ENCODE measurements at regions not wholly inside any gene's neighbourhood (a gene's known extent, or its start where the extent isn't known, plus 50 kb on each side); places are given as distances from the start of the nearest gene placed in this dataset.
"Not testable (repeated sequence)": the region's sequence is repeated elsewhere in the genome, so short reads cannot be mapped to it uniquely, and the experiment has no call there.

DNA sequence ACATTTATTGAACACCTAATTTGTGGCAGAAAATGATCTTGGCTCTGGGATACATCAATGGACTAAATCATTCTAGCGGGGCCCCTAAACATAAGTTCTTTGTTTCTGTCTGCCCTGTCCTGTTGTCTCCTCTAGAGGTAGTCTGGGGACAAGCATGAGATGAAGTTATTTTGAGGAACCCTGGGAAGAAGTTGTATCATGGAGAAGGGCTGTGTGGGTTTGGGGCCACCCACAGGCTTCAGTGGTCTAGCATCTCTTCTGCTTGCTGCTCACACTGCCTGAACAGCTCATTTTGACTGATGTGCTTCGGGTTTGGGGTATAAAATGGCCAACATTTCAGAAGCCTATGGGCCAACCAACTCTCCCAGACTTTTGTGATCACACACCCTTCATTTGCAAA, 50.3 kb upstream of the OSBPL11 start:
- no peak for DNase-seq

DNA sequence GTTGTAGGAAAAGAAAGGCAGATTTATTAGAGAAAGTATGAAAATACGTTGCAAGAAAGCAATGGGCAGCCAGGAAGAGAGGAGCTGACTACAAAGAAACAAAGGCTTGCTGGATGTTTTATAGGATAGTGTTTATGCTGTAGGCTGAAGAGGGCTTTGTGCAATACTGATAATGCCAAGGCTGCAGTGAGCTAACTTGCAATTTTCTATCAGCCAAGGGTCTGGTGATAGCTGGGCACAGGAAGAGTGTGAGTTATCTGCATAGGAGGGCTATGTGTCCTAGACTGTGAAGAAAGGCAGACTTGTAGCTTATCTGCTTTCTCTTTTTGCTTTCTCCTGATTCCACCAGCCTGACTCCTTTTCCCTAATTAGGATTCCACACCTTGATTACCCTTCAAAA, 51.3 kb upstream of the OSBPL11 start:
- DNase-seq, result no peak

DNA sequence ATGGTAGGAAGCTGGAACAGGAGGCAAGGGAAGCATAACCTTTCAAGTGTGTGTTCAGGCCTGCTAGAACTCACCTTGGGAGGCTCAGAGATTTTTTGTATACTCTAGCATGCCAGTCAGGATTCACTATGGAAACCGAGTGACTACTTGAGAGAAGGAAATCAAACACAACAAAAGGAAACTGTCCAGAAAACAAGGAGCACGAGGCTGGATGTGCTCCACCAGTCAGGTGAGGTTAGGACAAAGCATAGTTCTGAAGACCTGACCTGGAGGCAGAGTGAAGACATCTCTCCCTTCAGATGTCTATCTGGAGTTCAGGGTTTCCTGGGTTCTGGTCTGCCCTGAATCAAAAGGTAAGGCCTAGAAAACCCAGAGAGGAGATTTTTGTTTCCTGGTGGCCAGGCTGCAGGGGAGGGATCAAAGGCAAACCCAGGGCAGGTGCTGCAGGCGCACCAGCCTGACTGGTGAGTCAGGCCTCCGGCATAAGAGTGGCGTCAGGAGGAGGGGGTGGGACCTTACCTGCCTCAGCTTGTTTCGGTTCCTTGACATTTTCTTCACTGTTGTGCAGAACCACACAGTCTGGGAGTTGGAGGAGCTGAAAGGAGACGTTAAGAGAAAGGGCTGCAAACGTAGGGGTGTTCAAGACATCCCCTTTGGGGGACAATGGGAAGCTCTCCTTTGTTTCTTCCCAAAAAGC, 52.2 kb upstream of the OSBPL11 start:
- no peak for DNase-seq

DNA sequence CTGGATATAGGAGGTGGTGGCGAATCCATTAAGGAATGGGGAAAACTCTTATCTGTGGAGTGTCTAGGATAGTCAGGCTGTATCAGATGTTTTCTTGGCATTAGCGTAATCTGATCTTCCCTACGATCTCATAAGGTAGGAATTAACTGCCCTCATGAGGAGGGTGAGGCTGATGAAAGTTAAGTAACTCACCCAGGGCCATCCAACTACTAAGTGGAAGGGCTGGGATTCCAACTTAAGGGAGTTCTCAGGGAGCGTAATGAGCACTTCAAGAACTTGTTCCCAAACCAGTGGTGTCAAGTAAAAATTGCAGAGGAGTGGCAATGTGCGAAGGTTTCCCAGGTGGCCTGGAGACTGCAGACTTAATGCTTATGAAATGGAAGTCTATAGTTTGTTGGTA, 55.9 kb upstream of the OSBPL11 start:
- no peak for DNase-seq

DNA sequence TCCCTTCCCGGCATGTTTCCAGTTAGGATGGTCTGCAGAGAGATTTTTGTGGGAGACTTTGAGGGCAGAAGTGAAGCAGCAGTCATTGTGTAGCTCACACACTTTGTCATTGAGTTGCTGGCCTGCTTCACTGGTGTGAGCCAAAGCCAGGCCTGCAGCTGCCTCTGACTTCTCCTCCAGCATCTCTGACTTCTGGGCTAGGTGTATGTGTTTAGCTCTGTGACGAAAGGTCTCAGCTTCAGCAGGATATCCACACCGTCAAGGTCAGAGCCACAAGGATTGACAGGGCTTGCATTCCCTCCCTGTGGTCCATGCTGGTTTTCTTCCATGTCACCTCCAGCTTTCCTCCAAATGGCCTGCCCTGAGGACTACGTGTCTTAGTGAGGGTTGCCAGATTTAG, 57.1 kb upstream of the OSBPL11 start:
- no peak for DNase-seq

DNA sequence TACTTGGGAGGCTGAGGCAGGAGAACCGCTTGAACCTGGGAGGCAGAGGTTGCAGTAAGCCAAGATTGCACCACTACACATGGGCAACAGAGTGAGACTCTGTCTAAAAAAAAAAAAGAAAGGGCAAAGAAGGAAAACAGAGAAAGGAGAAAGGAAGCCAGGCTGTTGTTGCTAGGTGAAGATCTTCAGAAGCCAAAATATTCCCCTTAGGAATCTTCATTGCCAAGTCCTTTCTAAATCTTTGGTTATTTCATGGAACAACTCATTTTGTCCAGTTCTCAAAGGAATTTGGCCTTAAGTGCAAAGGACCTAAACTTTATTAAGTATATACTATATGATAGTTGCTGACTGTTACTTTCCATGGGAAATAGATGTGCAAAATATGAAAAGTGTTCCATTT, 59.2 kb upstream of the OSBPL11 start:
- no peak for DNase-seq

DNA sequence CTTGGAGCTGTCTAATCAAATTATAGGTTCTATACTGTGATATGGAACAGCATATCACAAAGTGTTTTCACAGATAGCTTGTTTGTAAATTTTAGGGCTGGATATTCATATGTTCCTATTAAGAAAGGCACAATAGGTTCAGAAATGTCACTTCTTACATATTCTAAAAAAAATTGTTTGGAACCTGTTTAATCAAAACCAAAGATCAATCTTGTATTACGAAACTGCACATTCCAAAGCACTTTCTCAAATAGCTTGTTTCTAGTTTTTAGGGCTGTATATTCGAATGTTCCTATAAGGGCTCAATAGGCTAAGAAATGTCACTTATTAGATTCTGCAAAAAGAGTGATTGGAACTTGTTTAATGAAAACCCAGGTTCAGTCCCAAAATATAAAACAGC, 67.4 kb upstream of the OSBPL11 start:
- no peak for DNase-seq

DNA sequence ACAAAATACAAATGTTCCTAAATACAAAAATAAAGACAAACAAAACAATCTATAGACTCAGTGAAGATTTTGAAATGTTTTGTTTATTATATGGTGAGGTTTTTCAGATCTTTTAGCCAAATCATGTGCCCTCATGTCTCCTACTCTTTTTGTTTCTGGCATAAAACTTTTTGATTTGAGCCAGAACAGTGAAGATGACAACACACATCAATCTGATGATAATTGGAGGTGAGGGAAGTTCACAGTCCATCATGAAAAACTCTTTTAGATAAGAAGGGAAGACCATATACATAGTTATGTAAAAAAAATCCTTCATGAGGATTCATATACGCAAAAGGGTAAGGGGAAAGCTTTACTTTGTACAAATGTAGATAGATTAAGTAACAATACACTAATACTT, 75.1 kb upstream of the OSBPL11 start:
- no peak for DNase-seq

DNA sequence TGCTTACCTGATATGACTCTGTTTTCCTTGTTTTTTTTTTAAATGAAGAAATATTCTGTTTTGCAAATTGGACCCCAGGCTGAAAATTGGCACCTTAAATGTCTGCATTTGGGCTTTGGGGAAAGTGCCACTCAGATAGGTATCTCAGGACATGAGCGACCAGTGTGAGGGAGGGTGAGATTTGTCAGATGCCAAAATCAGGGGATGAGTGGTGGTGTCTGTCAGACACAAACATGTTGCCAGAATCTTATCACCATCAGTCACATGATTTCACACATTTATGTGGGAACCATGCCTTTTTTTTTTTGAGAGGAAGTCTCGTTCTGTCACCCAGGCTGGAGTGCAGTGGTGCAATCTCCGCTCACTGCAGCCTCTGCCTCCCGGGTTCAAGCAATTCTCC, 75.6 kb upstream of the OSBPL11 start:
- DNase-seq, result no peak

DNA sequence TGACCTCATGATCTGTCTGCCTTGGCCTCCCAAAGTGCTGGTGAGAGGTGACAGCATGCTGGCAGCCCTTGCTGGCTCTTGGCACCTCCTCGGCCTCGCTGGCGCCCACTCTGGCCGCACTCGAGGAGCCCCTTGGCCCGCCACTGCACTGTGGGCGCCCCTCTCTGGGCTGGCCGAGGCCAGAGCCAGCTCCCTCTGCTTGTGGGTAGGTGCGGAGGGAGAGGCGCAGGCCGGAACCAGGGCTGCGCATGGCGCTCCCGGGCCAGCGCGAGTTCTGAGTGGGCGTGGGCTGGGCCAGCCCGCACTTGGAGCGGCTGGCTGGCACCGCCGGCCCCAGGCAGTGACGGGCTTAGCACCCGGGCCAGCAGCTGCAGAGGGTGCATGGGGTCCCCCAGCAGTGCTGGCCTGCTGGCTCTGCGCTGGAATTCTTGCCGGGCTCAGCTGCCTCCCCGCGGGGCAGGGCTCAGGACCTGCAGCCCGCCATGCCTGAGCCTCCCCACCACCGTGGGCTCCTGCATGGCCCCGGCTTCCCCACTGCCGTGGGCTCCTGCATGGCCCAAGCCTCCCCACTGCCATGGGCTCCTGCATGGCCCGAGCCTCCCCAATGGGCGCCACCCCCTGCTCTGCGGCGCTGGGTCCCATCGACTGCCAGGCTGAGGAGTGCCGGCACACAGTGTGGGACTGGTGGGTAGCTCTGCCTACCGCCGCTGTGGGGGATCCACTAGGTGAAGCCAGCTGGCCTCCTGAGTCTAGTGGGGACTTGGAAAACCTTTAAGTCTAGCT, 76.4 kb upstream of the OSBPL11 start:
- no peak for DNase-seq

DNA sequence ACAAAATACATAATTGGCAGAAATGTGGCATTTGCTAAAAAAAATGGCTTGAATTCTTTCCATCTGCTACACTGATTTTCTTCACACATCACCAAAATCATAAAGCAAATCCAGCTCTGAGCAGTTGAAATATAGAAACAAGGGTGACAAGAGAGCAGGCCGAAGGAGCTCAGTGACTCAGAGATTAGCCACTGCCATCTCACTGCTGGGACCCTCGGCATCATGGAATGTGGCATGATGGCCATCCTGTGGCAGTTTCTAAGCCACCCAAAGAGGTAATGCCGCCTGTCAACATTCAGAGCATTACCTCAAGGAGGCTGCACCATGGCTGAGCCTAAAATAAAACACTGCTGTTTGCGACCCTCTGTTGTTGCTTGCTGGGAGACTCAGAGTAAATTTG, 80.5 kb upstream of the OSBPL11 start:
- DNase-seq, result no peak

DNA sequence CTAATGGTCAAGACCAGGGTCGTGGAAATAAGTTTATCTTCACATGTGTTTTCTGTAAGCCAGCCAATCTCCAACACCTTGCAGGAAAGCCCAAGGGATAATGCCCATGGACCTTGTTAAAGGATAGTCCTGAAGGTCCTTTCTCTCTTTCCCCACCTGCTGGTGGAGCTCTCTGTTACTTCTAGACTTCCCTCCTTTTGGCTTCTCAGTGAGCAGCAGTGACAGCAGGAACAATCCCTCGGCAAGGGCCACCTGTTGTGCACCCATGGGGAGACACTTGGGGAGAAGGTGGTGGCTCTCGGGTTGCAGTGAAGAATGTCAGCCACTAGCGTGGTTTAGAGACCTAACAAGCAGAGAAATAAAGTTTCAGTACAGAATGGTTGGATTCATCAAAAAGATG, 84.0 kb upstream of the OSBPL11 start:
- no peak for DNase-seq

DNA sequence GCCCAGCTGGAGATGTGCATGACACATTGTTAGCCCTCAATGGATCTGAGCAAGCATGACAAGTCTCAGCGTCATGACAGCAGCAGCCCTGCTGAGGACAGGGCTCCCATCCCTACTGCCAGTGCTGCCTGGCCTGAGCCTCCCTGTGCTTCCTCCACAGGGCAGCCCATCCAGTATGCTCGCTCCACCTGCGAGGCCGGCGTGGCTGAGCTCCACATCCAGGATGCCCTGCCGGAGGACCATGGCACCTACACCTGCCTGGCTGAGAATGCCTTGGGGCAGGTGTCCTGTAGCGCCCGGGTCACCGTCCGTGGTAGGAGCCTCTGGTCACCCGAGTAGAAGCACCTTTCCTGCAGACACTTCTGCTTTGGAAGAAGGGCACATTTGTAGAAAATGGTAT, 85.8 kb upstream of the OSBPL11 start:
- DNase-seq, result no peak

DNA sequence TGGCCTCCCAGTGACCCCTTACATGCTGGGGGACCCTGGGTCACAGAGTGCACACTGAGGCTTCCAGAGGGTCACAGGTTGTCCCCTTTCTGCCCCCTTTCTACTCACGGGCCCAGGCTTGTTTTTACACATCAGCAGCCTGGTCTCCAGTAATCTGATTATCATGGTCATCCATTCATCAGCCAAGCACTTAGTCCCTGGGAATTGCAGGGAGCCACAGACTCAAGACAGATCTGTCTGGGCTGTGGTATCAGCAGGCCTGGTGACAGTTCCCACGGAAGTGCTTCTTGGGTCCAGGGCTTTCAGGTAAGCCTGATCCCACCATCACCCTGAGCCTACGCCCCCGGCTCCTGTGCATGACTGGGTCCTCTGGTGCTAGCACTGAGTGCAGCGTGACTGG, 86.6 kb upstream of the OSBPL11 start:
- DNase-seq, result not testable (repeated sequence)

DNA sequence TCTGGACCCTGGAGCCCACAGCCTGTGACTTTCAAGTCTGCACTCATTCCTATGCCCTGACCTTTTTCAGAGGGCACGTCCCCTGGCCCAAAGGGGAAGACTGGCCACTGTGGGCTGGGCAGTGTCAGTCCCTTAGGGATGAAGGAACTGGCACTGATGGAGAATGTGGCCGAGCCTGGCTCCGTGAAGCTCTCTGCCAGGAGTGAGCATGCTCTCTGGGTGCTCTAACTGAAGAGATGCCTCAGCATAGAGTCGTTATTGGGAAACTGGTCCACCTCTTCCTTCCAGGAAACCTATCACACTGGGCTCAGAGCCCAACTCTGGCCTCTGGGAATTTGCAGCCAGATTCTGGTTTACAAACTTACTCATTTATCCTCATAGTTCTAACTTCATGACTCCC, 87.3 kb upstream of the OSBPL11 start:
- not testable (repeated sequence) for DNase-seq

DNA sequence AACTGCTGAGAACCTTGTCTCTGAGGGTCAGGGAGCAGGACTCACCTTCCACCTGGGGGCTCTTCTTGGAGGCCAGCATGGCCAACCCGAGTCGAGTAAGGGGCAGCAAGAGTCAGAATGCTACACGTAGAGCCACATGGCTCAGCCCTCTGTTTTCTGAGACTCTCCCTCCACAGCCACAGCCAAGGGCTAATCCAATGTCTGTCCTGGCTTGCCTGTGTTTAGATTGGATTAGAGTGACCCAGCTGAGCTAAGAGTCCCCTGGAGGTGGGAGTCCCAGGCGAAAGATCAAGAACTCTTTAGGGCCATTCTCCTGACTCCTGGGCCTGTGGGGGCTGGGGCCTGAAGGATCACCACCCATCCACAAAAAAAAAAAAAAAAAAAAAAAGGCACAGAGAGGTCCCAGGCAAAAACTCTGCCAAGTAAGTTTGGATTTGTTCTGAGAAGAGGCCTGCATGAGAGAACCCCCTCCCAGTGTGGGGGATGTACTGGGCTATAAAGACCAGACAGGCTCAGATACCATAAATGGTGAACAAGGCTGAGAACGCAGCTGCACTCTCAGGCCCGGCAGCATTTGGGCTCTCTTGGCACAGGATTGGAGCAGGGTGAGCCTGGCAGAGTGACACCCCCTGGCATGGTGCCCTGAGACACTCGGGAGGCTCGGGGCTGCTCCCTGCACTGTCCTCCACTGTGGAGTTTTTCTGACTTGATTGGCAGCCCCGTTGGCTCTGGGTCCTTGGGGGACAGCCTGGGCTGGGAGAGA, 88.0 kb upstream of the OSBPL11 start:
- DNase-seq, result no peak

DNA sequence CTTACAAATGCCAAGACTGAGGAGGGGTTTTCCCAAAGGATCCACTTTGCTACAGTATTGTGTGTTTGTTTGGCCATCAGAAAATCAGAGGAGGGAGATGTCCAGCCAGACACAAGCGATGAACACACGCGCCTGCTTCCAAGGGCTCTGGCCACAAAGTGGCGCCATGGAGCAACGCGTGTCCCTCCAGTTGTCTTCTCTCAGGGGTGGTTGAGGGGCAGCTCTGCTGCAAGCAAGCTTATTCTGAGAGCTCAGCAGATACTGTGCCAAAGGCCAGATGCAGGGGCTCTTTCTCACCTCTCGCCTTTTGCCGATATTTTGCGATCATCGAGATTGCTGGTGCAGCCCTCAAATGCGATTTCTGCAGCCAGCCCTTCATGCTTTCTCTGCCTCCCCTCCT, 88.9 kb upstream of the OSBPL11 start:
- DNase-seq, result no peak

DNA sequence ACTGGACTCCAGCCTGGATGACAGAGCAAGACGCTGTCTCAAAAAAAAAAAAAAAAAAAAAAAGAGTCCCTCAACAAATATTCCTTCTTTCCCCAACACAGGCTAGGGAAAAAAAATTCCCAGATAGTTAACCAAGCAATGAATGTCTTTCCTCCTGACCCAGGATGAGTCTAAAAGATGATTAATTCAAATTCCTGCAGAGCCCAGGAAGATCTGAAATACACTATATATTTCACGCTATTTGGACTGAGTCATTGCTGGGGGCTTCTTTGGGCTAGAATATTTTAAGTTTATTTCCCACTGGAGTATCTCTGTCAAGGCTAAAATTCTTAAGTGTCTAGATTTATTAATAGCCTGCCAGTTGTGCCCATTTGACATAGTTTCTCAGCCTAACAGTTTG, 90.4 kb upstream of the OSBPL11 start:
- not testable (repeated sequence) for DNase-seq

DNA sequence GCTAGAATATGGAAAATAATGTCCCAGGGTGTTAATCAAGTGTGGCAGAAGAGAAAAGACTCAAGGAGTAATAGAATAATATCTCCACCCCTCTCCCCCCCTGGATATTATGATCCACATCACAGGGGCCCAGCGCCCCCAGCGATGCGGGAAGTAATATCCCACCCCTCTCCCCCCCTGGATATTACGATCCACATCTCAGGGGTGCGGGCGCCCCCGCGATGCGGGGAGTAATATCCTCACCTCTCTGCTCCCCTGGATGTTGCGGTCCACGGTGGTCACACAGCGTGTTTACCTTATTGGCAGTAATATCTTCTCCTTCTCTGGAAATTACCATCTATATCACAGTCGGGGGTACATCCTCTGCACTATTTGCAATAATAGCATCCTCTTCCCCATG, 97.1 kb upstream of the OSBPL11 start:
- no peak for DNase-seq

DNA sequence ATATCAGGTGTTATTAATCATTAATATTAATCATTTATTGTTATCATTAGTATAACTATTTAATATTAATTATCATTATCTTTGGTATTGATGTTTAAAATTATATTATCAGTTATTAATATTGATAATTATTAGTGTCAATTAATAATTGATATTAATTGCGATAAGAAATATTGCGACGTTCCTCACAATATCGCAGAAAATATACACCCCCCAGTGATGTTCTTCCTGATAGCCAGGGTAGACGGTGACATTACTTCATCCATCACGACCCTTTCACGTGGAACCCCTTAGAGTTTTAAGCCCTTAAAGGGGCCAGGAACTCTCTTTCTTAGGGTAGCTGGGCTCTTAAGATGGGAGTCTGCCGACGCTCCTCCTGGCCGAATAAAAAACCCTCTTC, 98.6 kb upstream of the OSBPL11 start:
- DNase-seq, result no peak

DNA sequence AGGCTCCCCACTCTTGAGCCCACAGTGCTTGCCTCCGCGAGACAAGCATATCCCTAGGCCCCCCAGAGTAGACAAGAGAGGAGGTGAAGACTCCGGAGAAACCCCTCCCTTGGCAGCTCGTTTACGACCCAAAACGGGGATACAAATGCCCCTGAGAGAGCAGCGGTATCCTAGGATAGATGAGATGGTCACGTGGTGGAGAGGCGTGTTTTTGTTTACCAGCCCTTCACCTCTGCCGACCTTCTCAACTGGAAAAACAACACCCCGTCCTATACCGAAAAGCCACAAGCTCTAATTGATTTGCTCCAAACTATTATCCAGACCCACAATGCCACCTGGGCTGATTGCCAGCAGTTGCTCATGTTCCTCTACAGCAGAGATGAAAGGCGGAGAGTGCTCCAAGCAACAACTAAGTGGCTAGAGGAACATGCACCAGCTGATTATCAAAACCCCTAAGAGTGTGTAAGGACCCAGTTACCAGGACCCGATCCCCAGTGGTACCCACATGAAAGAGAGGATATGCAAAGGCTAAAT, 99.5 kb upstream of the OSBPL11 start:
- no peak for DNase-seq

DNA sequence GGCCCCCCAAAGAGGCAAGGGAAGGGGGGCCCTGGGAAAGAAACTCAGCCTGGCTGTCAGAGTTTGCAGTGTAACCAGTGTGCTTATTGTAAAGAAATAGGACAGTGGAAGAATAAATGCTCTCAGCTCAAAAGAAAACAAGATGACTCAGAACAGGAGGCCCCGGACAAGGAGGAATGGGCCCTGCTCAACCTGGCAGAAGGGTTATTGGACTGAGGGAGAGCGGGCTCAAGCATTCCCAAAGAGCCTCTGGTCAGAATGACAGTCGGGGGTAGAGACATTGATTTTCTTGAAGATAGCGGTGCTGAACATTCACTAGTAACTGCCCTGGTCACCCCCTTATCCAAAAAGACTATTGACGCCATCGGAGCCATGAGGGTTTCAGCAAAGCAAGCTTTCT, 100.4 kb upstream of the OSBPL11 start:
- no peak for DNase-seq

DNA sequence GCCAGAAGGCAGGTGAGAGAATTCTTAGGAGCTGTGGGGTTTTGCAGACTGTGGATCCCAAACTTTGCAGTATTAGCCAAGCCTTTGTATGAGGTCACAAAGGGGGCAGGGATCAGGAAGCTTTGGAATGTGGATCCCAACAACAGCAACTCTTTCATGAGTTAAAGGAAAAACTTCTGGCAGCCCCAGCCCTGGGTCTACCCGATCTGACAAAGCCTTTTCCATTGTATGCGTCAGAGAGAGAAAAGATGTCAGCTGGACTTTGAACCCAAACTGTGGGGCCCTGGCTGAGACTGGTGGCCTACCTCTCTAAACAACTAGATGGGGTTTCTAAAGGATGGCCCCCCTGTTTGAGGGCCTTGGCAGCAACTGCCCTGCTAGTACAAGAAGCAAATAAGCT, 101.8 kb upstream of the OSBPL11 start:
- not testable (repeated sequence) for DNase-seq
